ENCODE measurements at regions not wholly inside any gene's neighbourhood (a gene's known extent, or its start where the extent isn't known, plus 50 kb on each side); places are given as distances from the start of the nearest gene placed in this dataset.

DNA sequence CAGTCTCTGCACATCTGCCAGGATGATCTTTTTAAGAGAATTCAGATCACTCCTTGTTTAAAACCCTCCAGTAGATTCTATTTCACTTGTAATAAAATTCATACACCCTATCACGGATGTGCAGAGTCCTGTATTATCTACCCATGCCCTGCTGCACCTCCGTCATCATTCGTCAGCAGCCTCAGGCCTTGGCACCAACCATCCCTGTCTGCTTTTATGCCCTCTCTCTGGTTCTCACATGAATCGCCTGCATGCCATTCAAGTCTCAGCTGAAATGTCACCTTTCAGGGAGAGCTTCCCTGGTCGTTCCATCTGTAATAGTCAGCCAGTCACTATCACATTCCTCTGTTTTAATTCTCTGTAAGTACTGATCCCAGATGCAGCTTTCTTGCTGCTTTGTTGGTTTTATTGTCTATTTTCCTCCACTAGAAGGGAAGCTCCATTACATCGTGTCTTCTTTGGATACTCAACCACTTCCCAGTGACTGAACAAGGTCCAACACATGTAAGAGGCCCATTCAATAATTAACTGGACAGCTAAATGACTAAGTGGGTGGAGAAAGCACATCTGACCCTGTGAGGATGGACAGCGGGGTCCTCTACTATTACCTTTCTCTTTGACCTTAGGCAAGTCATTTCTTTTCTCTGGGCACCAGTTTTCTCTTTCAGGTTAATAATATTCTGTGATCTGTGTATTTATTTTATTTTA lies 81.2 kb upstream of the GOT2 start:
- Histone ChIP-seq H3K9me3 (replicated peaks; ENCODE audit: control insufficient read depth, insufficient read depth, low read depth, low read length) (no peaks in the 10 kb centered on the region), H3K4me1 (replicated peaks in 1 of 2; ENCODE audit: control insufficient read depth in 2 of 2, insufficient read depth in 2 of 2, low read length in 2 of 2) (peaks cover 0 to 3% of the 10 kb centered on the region in 2 experiments; a peak in 2 of 5 replicates), H4K20me1 (replicated peaks; ENCODE audit: control insufficient read depth, insufficient read depth, low read length) (no peaks in the 10 kb centered on the region), H3K9me1 (ENCODE audit: control insufficient read depth, insufficient read depth, low read length) (no peaks in the 10 kb centered on the region), H3K4me2 (ENCODE audit: insufficient read depth, low read length) (no peak overlapping the region), H3K36me3 (ENCODE audit: control insufficient read depth, insufficient read depth, low read length) (no peaks in the 10 kb centered on the region), H3K27me3 (ENCODE audit: control insufficient read depth in 2 of 2, insufficient read depth in 2 of 2, low read length in 2 of 2) (no peaks in the 10 kb centered on the region), H3K79me2 (ENCODE audit: control insufficient read depth, insufficient read depth, low read length) (no peaks in the 10 kb centered on the region), H3K27ac (ENCODE audit: extremely low read depth, low read depth, low read length) (no peak overlapping the region), H2AFZ (ENCODE audit: low read depth, low read length) (no peak overlapping the region), H3K4me3 (no peak overlapping the region), H3K9ac (ENCODE audit: insufficient read depth in 1 of 2, low read depth in 2 of 2, low read length in 2 of 2) (no peak overlapping the region)
- intact Hi-C loops (cut with micrococcal nuclease): loop anchor here (1.0 kb wide), 1 partner anchor 28 kb away; no protein-coding TSS in a partner anchor
- WGBS (ENCODE audit: insufficient coverage, low coverage, missing lambda C conversion rate): 26% methylated on average over 7 of the region's 7 CpGs
- DNase-seq (ENCODE audit: extremely low read depth in 1 of 4, low spot score in 3 of 4) (no peak), FAIRE-seq (no peak), ATAC-seq (no peak)
- in situ Hi-C loops (cut with MboI): no loop called here
- POLR2A ChIA-PET: interaction anchor here (0.6 to 1.7 kb wide), 2 partner anchors 12 to 688 kb away, joined by 3 to 4 read pairs; no protein-coding TSS in a partner anchor
- no TSS peak for BruUV-seq (replicated peaks)
- no peak for TF ChIP-seq POLR3A (IDR thresholded peaks at IDR 0.05; ENCODE audit: borderline replicate concordance, extremely low read depth, insufficient read depth, insufficient read length)
- no peak for TF ChIP-seq BDP1 (IDR thresholded peaks at IDR 0.05; ENCODE audit: insufficient read depth, insufficient read length)
- TF ChIP-seq POLR2A (conservative IDR thresholded peaks at IDR 0.05): no peak
- TF ChIP-seq ARNT (IDR thresholded peaks at IDR 0.05): no peak
- TF ChIP-seq GATAD2A (IDR thresholded peaks at IDR 0.05): no peak
- no peak for TF ChIP-seq HDAC8 (tag; IDR thresholded peaks at IDR 0.05)
- TF ChIP-seq, protein P1, sequence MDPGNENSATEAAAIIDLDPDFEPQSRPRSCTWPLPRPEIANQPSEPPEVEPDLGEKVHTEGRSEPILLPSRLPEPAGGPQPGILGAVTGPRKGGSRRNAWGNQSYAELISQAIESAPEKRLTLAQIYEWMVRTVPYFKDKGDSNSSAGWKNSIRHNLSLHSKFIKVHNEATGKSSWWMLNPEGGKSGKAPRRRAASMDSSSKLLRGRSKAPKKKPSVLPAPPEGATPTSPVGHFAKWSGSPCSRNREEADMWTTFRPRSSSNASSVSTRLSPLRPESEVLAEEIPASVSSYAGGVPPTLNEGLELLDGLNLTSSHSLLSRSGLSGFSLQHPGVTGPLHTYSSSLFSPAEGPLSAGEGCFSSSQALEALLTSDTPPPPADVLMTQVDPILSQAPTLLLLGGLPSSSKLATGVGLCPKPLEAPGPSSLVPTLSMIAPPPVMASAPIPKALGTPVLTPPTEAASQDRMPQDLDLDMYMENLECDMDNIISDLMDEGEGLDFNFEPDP (CRISPR knock-in tag; IDR thresholded peaks at IDR 0.05): no peak
- TF ChIP-seq TEAD4 (IDR thresholded peaks at IDR 0.05; ENCODE audit: low read length): no peak
- TF ChIP-seq TEAD4 (CRISPR knock-in tag; IDR thresholded peaks at IDR 0.05; ENCODE audit: borderline replicate concordance): no peak
- no peak for TF ChIP-seq KAT2B (IDR thresholded peaks at IDR 0.05; ENCODE audit: low read depth, low read length)
- no peak for TF ChIP-seq SAFB (IDR thresholded peaks at IDR 0.05; ENCODE audit: borderline replicate concordance, low read depth, low read length)
- TF ChIP-seq ZNF280B (CRISPR knock-in tag; IDR thresholded peaks at IDR 0.05): no peak
- no peak for TF ChIP-seq ZNF324 (CRISPR knock-in tag; IDR thresholded peaks at IDR 0.05)
- CTCF ChIA-PET (ENCODE audit: low intra/inter-chr PET ratio): no interaction called here
